ENCODE measurements at regions not wholly inside any gene's neighbourhood (a gene's known extent, or its start where the extent isn't known, plus 50 kb on each side); places are given as distances from the start of the nearest gene placed in this dataset.

DNA sequence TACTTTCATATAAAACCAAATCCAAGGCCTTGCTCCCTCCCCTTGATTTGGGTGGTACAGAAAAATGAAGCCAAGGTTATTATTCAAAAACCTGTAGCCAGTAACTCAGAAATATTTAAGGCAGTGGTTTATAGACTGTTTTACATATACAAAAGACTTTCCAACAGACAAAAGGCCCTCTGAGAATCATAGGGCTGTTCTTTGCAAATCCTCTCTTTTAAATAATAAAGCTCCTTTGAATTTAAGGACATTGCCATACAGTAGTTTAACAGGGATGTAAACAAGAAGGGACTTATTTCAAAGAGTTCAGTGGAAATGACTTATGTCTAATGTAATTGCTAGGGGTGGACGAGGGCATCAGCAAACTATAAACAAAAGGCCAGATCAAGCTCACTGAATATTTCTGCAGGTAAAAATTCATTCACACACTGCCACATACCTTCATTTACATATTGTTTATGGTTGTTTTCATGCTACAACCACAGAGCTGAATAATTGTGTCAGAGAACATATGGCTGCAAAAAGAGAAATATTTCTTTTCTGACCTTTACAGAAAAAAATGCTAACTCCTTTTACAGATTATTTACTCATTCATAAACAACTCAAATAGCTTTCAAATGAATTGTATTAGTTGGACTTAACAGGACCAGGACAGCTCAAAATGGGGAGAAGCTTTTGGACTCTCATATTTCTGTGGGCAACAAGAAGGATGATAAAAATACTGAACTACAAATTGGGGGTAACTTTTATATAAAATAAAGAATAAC is 665.6 kb downstream of the SLITRK1 start (continued):
- TF ChIP-seq, protein P1, sequence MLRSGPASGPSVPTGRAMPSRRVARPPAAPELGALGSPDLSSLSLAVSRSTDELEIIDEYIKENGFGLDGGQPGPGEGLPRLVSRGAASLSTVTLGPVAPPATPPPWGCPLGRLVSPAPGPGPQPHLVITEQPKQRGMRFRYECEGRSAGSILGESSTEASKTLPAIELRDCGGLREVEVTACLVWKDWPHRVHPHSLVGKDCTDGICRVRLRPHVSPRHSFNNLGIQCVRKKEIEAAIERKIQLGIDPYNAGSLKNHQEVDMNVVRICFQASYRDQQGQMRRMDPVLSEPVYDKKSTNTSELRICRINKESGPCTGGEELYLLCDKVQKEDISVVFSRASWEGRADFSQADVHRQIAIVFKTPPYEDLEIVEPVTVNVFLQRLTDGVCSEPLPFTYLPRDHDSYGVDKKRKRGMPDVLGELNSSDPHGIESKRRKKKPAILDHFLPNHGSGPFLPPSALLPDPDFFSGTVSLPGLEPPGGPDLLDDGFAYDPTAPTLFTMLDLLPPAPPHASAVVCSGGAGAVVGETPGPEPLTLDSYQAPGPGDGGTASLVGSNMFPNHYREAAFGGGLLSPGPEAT (IDR thresholded peaks at IDR 0.05; ENCODE audit: low read depth) = no peak
- TF ChIP-seq MEF2A (IDR thresholded peaks at IDR 0.05; ENCODE audit: insufficient read depth, low read depth, low read length) (no peak), SMC3 (IDR thresholded peaks at IDR 0.05; ENCODE audit: borderline replicate concordance, low read length) (no peak), POU2F2 (IDR thresholded peaks at IDR 0.05; ENCODE audit: borderline replicate concordance, low read depth, low read length) (no peak), FOS (IDR thresholded peaks at IDR 0.05; ENCODE audit: borderline replicate concordance, extremely low read depth, insufficient read length) (no peak)
- TF ChIP-seq, protein P2, sequence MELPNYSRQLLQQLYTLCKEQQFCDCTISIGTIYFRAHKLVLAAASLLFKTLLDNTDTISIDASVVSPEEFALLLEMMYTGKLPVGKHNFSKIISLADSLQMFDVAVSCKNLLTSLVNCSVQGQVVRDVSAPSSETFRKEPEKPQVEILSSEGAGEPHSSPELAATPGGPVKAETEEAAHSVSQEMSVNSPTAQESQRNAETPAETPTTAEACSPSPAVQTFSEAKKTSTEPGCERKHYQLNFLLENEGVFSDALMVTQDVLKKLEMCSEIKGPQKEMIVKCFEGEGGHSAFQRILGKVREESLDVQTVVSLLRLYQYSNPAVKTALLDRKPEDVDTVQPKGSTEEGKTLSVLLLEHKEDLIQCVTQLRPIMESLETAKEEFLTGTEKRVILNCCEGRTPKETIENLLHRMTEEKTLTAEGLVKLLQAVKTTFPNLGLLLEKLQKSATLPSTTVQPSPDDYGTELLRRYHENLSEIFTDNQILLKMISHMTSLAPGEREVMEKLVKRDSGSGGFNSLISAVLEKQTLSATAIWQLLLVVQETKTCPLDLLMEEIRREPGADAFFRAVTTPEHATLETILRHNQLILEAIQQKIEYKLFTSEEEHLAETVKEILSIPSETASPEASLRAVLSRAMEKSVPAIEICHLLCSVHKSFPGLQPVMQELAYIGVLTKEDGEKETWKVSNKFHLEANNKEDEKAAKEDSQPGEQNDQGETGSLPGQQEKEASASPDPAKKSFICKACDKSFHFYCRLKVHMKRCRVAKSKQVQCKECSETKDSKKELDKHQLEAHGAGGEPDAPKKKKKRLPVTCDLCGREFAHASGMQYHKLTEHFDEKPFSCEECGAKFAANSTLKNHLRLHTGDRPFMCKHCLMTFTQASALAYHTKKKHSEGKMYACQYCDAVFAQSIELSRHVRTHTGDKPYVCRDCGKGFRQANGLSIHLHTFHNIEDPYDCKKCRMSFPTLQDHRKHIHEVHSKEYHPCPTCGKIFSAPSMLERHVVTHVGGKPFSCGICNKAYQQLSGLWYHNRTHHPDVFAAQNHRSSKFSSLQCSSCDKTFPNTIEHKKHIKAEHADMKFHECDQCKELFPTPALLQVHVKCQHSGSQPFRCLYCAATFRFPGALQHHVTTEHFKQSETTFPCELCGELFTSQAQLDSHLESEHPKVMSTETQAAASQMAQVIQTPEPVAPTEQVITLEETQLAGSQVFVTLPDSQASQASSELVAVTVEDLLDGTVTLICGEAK (IDR thresholded peaks at IDR 0.05; ENCODE audit: borderline replicate concordance) = no peak

Measured in GM12878 (cell line).